ENCODE measurements at regions not wholly inside any gene's neighbourhood (a gene's known extent, or its start where the extent isn't known, plus 50 kb on each side); places are given as distances from the start of the nearest gene placed in this dataset.
A peak's percentile ranks its signal among the peaks of the same experiment; 100 is the strongest.
"Not testable (repeated sequence)": the region's sequence is repeated elsewhere in the genome, so short reads cannot be mapped to it uniquely, and the experiment has no call there.

GRCh38 chr7:119090851-119091250 is 866.3 kb downstream of the ANKRD7 start:
- TF ChIP-seq, protein P1, sequence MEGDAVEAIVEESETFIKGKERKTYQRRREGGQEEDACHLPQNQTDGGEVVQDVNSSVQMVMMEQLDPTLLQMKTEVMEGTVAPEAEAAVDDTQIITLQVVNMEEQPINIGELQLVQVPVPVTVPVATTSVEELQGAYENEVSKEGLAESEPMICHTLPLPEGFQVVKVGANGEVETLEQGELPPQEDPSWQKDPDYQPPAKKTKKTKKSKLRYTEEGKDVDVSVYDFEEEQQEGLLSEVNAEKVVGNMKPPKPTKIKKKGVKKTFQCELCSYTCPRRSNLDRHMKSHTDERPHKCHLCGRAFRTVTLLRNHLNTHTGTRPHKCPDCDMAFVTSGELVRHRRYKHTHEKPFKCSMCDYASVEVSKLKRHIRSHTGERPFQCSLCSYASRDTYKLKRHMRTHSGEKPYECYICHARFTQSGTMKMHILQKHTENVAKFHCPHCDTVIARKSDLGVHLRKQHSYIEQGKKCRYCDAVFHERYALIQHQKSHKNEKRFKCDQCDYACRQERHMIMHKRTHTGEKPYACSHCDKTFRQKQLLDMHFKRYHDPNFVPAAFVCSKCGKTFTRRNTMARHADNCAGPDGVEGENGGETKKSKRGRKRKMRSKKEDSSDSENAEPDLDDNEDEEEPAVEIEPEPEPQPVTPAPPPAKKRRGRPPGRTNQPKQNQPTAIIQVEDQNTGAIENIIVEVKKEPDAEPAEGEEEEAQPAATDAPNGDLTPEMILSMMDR (conservative IDR thresholded peaks at IDR 0.05; ENCODE audit: control insufficient read depth, insufficient read depth, low read depth, low read length), result no peak
- peak; percentile 0 for DNase-seq (ENCODE audit: low read depth)

GRCh38 chr7:119096683-119097082 is 872.2 kb downstream of the ANKRD7 start:
- no peak for DNase-seq (ENCODE audit: low read depth)
- no peak overlapping the region for H3K4me3 ChIP-seq (ENCODE audit: control insufficient read depth, low read depth, low read length)
- TF ChIP-seq, protein P1 (conservative IDR thresholded peaks at IDR 0.05; ENCODE audit: control insufficient read depth, insufficient read depth, low read depth, low read length), result no peak

More at GRCh38 chr7:119090851-119091250, 866.3 kb downstream of the ANKRD7 start:
- H3K4me3 ChIP-seq (ENCODE audit: control insufficient read depth, low read depth, low read length), result no peak overlapping the region

DNA sequence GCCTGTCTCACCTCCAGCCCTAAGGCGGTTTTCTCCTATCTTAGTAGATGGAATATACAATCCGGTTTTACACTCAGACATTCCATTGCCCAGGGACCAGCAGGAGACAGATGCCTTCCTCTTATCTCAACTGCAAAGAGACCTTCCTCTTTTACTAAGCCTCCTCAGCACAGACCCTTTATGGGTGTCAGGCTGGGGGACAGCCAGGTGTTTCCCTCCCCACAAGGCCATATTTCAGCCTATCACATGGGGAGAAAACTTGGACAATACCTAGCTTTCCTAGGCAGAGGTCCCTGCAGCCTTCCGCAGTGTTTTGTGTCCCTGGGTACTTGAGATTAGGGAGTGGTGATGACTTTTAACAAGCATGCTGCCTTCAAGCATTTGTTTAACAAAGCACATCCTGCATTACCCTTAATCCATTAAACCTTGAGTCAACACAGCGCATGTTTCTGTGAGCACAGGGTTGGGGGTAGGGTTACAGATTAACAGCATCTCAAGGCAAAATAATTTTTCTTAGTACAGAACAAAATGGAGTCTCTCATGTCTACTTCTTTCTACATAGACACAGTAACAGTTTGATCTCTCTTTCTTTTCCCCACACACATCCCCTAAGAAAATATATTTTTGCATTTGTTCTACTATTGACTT is 876.2 kb downstream of the ANKRD7 start:
- H3K4me3 ChIP-seq (ENCODE audit: control insufficient read depth, low read depth, low read length); DNase-seq (ENCODE audit: low read depth): not testable (repeated sequence)

DNA sequence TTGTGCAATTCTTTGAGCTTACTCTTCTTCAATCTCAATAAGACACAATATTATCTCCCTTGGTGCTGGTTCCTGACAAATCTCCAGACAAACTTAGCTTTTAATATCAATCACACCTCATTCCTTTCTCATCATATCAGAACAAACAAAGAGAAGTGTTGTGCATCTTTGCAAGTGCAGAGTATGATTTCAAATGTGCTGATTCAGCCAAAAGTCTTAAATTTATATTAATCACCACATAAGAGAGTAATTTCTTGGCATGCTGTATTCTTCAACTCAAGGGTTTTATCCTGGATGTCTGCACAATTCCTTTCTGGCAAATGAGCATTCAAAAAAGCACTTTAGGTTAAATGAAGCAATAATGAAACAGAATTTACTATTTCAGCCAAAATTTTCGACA is 877.8 kb downstream of the ANKRD7 start:
- TF ChIP-seq, protein P1 (conservative IDR thresholded peaks at IDR 0.05; ENCODE audit: control insufficient read depth, insufficient read depth, low read depth, low read length), result no peak
- DNase-seq (ENCODE audit: low read depth), result no peak
- no peak overlapping the region for H3K4me3 ChIP-seq (ENCODE audit: control insufficient read depth, low read depth, low read length)

- TF ChIP-seq, protein P1 (conservative IDR thresholded peaks at IDR 0.05; ENCODE audit: control insufficient read depth, insufficient read depth, low read depth, low read length), result no peak
- H3K4me3 ChIP-seq (ENCODE audit: control insufficient read depth, low read depth, low read length), result no peak overlapping the region
Measured at GRCh38 chr7:119105381-119105780, 880.9 kb downstream of the ANKRD7 start.

DNA sequence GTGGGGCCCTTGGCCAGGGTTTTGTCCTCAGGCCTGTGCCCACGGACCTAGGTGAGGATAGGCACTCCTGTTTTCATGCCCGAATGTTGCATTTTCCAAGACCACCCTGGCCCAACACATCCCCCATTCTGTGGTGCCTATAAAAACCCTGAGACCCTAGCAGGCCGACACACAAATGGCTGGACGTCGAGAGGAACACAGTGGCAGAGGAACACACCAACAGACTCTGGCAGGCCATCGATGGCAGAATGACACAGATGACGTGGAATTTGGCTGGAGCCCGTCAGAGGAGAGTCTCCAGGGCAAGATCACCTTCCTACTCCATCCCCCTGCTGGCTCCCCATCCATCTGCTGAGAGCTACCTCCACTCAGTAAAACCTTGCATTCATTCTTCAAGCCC is 898.8 kb downstream of the ANKRD7 start:
- H3K4me3 ChIP-seq (ENCODE audit: control insufficient read depth, low read depth, low read length), result no peak overlapping the region
- DNase-seq (ENCODE audit: low read depth), result no peak
- TF ChIP-seq, protein P1 (conservative IDR thresholded peaks at IDR 0.05; ENCODE audit: control insufficient read depth, insufficient read depth, low read depth, low read length), result no peak

More at GRCh38 chr7:119105381-119105780, 880.9 kb downstream of the ANKRD7 start:
- DNase-seq (ENCODE audit: low read depth), result no peak

DNA sequence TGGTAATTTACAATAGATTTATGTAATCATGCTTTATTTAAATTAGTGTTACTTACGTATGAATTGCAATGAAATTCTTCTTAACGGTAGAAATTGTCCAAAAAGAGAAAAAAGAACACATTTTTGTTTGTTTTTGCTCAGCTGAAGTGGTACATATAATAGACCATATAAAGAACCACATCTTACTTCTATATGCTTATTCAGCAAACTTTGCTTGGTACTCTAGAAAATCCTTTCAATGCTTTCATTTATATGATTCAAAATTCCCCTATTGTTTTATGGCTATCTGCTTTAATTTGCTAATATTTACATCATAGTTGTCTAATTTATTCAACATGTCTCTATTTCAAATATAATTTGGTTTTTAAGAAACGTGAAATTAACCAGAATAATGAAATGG is 903.2 kb downstream of the ANKRD7 start:
- H3K4me3 ChIP-seq (ENCODE audit: control insufficient read depth, low read depth, low read length), result no peak overlapping the region
- TF ChIP-seq, protein P1 (conservative IDR thresholded peaks at IDR 0.05; ENCODE audit: control insufficient read depth, insufficient read depth, low read depth, low read length), result no peak
- DNase-seq (ENCODE audit: low read depth), result no peak

Data from fibroblast of mammary gland (primary cell).